HG02852 (cell line): ENCODE measurements at regions not wholly inside any gene's neighbourhood (a gene's known extent, or its start where the extent isn't known, plus 50 kb on each side); places are given as distances from the start of the nearest gene placed in this dataset.
A peak's percentile ranks its signal among the peaks of the same experiment; 100 is the strongest.

Source experiments
- ATAC-seq: cut with Tn5 transposase; IDR thresholded peaks from one replicate; pipeline ENCODE4 v1.9.1; 2021; ENCODE audit warnings: mild to moderate bottlenecking, moderate library complexity; ENCODE audit not compliant: unreplicated experiment

GRCh38 chr12:125417446-125417845, 352.2 kb downstream of the AACS start:
- no peak for ATAC-seq

GRCh38 chr12:125418902-125419564, 353.8 kb downstream of the AACS start:
- ATAC-seq = peak; percentile 83

GRCh38 chr12:125424909-125425308, 359.7 kb downstream of the AACS start:
- ATAC-seq = no peak

GRCh38 chr12:125431516-125431915, 366.3 kb downstream of the AACS start:
- no peak for ATAC-seq

- no peak for ATAC-seq
These were observed 368.9 kb downstream of the AACS start for GRCh38 chr12:125434131-125434530.

- ATAC-seq = peak; percentile 90
These were observed 369.8 kb downstream of the AACS start for GRCh38 chr12:125434936-125435443.

- no peak for ATAC-seq
These were observed 370.6 kb downstream of the AACS start for GRCh38 chr12:125435871-125436270.

- ATAC-seq = no peak
These were observed 371.5 kb downstream of the AACS start for GRCh38 chr12:125436686-125437085.

- ATAC-seq = no peak
These were observed 375.2 kb downstream of the AACS start for GRCh38 chr12:125440399-125440798.

GRCh38 chr12:125443341-125443740, 378.1 kb downstream of the AACS start:
- ATAC-seq = no peak

- ATAC-seq = no peak
These were observed 386.2 kb downstream of the AACS start for GRCh38 chr12:125451408-125451807.

GRCh38 chr12:125453751-125454150, 388.5 kb downstream of the AACS start:
- ATAC-seq = no peak

GRCh38 chr12:125454291-125454690, 389.1 kb downstream of the AACS start:
- no peak for ATAC-seq

GRCh38 chr12:125454786-125455480, 389.7 kb downstream of the AACS start:
- no peak for ATAC-seq

- no peak for ATAC-seq
These were observed 390.3 kb downstream of the AACS start for GRCh38 chr12:125455556-125455955.

GRCh38 chr12:125458552-125459268, 393.5 kb downstream of the AACS start:
- no peak for ATAC-seq

GRCh38 chr12:125461831-125462230, 396.6 kb downstream of the AACS start:
- ATAC-seq = no peak

GRCh38 chr12:125463386-125463785, 398.2 kb downstream of the AACS start:
- ATAC-seq = no peak

- no peak for ATAC-seq
These were observed 402.1 kb downstream of the AACS start for GRCh38 chr12:125467363-125467762.

GRCh38 chr12:125469683-125470082, 404.4 kb downstream of the AACS start:
- no peak for ATAC-seq

GRCh38 chr12:125470838-125471783, 405.9 kb downstream of the AACS start:
- ATAC-seq = no peak
